OCI-LY7 (cell line): ENCODE measurements at regions not wholly inside any gene's neighbourhood (a gene's known extent, or its start where the extent isn't known, plus 50 kb on each side); places are given as distances from the start of the nearest gene placed in this dataset.

Source experiments
- BruUV-seq: library from RNA; stranded (reverse); fragments of 400-500 nt; replicated peaks from 2 replicates; lab custom pipeline; 2021; lab: Mats Ljungman, UMichigan
- CTCF ChIA-PET: fragments of 300-600 bp; sonication (Branson Sonifier 250); formaldehyde crosslinking; loops from one replicate; lab custom pipeline; 2022; ENCODE audit warnings: antibody characterized with exemption; ENCODE audit not compliant: unreplicated experiment; lab: Charles Lee
- POLR2A ChIA-PET: fragments of 300-600 bp; sonication (Branson Sonifier 250); formaldehyde crosslinking; loops from one replicate; lab custom pipeline; 2022; ENCODE audit warnings: antibody characterized with exemption; lab: Charles Lee
- DNase-seq: peaks from one replicate; pipeline ENCODE4 v3.0.0-alpha.2; 2015; ENCODE audit warnings: low spot score
- H2AFZ ChIP-seq: fragments of 200-600 bp; sonication (generic), shearing (Covaris generic); 2 replicates; pipeline ENCODE4 v1.6.1; 2014; ENCODE audit warnings: mild to moderate bottlenecking, antibody characterized with exemption, low read length, moderate library complexity
- H3K27ac ChIP-seq: fragments of 200-600 bp; sonication (generic); 2 replicates; pipeline ENCODE4 v1.5.1; 2014; ENCODE audit warnings: mixed run types, low read depth, mild to moderate bottlenecking, moderate library complexity, low read length, inconsistent platforms; ENCODE audit not compliant: poor library complexity, severe bottlenecking
- H3K36me3 ChIP-seq: fragments of 200-600 bp; sonication (generic); 2 replicates; pipeline ENCODE4 v1.6.1; 2014; ENCODE audit warnings: mild to moderate bottlenecking, antibody characterized with exemption, low read length, moderate library complexity, mixed read lengths; ENCODE audit not compliant: insufficient read depth
- H3K4me1 ChIP-seq: fragments of 200-600 bp; sonication (generic); 2 replicates; pipeline ENCODE4 v1.5.1; 2014; ENCODE audit warnings: mild to moderate bottlenecking, low read length; ENCODE audit not compliant: insufficient read depth, poor library complexity, severe bottlenecking
- H3K4me2 ChIP-seq: fragments of 200-600 bp; sonication (generic); 2 replicates; pipeline ENCODE4 v1.6.1; 2014; ENCODE audit warnings: mild to moderate bottlenecking, low read length
- H3K4me3 ChIP-seq: fragments of 200-600 bp; sonication (generic); 2 replicates; pipeline ENCODE4 v1.5.1; 2014; ENCODE audit warnings: mild to moderate bottlenecking, low read depth, low read length; ENCODE audit not compliant: poor library complexity, severe bottlenecking
- H3K79me2 ChIP-seq: fragments of 200-600 bp; sonication (generic); 2 replicates; pipeline ENCODE4 v1.6.1; 2016; ENCODE audit warnings: low read depth, mild to moderate bottlenecking, low read length, moderate library complexity, mixed read lengths; ENCODE audit not compliant: insufficient read depth
- H3K9me2 ChIP-seq: fragments of 200-600 bp; sonication (generic); 2 replicates; pipeline ENCODE4 v1.6.1; 2016; ENCODE audit warnings: mild to moderate bottlenecking, low read length, mixed read lengths; ENCODE audit not compliant: insufficient read depth
- H3K9me3 ChIP-seq: fragments of 200-600 bp; sonication (generic); 2 replicates; pipeline ENCODE4 v1.6.1; 2014; ENCODE audit warnings: mild to moderate bottlenecking, mixed run types, low read length, mixed read lengths
- H4K20me1 ChIP-seq: fragments of 200-600 bp; sonication (generic); 2 replicates; pipeline ENCODE4 v1.6.1; 2014; ENCODE audit warnings: mild to moderate bottlenecking, antibody characterized with exemption, low read length, moderate library complexity, mixed read lengths; ENCODE audit not compliant: insufficient read depth
- CTCF ChIP-seq: fragments of 200-600 bp; sonication (generic); conservative IDR thresholded peaks from 2 replicates; pipeline ENCODE4 v1.5.1; 2014; ENCODE audit warnings: mild to moderate bottlenecking, antibody characterized with exemption, low read length, moderate library complexity, mixed read lengths
- EZH2phosphoT487 ChIP-seq: fragments of 200-600 bp; sonication (generic); IDR thresholded peaks from 2 replicates; pipeline ENCODE4 v1.6.1; 2018; ENCODE audit warnings: low read depth, borderline replicate concordance, mild to moderate bottlenecking, mixed run types, antibody characterized with exemption, low read length, moderate library complexity, mixed read lengths
- intact Hi-C: fragments of 100-400 bp; cut with micrococcal nuclease; formaldehyde crosslinking; loops from one replicate; pipeline ENCODE4 v1.10.0; 2022; ENCODE audit not compliant: unreplicated experiment

- no peaks in the 10 kb centered on the region for H3K9me2 ChIP-seq
- H2AFZ ChIP-seq, result no peak overlapping the region
- no peak overlapping the region for H3K4me3 ChIP-seq
- H3K4me1 ChIP-seq, result no peaks in the 10 kb centered on the region
- H3K79me2 ChIP-seq, result no peaks in the 10 kb centered on the region
- H3K4me2 ChIP-seq, result no peak overlapping the region
- CTCF ChIA-PET, result no interaction called here
- no TSS peak for BruUV-seq
- no peaks in the 10 kb centered on the region for H3K9me3 ChIP-seq
- TF ChIP-seq CTCF, result no peak
- no peak for TF ChIP-seq EZH2phosphoT487
- H3K36me3 ChIP-seq, result no peaks in the 10 kb centered on the region
- intact Hi-C loops, result no loop called here
- no peaks in the 10 kb centered on the region for H4K20me1 ChIP-seq
- no peak for DNase-seq
- POLR2A ChIA-PET, result no interaction called here
- no peak overlapping the region for H3K27ac ChIP-seq
Measured at GRCh38 chr1:78339490-78339889, 151.3 kb upstream of the PTGFR start.

- Histone ChIP-seq H3K9me3 (no peaks in the 10 kb centered on the region), H3K79me2 (no peaks in the 10 kb centered on the region), H3K9me2 (no peaks in the 10 kb centered on the region), H2AFZ (no peak overlapping the region), H3K4me3 (no peak overlapping the region), H4K20me1 (no peaks in the 10 kb centered on the region), H3K36me3 (no peaks in the 10 kb centered on the region), H3K4me2 (no peak overlapping the region), H3K4me1 (no peaks in the 10 kb centered on the region), H3K27ac (no peak overlapping the region)
- TF ChIP-seq CTCF (no peak), EZH2phosphoT487 (no peak)
- no peak for DNase-seq
- ChIA-PET POLR2A (interaction anchor here (1.0 kb wide), 1 partner anchor 43 kb away, joined by 3 read pairs; no protein-coding TSS in a partner anchor), CTCF (no interaction called here)
- no TSS peak for BruUV-seq
- intact Hi-C loops, result no loop called here
Measured at GRCh38 chr1:78340006-78340405, 150.8 kb upstream of the PTGFR start.

- DNase-seq, result no peak
- Histone ChIP-seq H3K9me3 (no peaks in the 10 kb centered on the region), H3K4me3 (no peak overlapping the region), H3K4me1 (no peaks in the 10 kb centered on the region), H3K9me2 (no peaks in the 10 kb centered on the region), H3K36me3 (no peaks in the 10 kb centered on the region), H2AFZ (no peak overlapping the region), H4K20me1 (no peaks in the 10 kb centered on the region), H3K4me2 (no peak overlapping the region), H3K79me2 (no peaks in the 10 kb centered on the region), H3K27ac (no peak overlapping the region)
- no peak for TF ChIP-seq CTCF
- TF ChIP-seq EZH2phosphoT487, result no peak
- ChIA-PET POLR2A (no interaction called here), CTCF (no interaction called here)
- no TSS peak for BruUV-seq
- intact Hi-C loops, result no loop called here
Measured at GRCh38 chr1:78348496-78349284, 142.1 kb upstream of the PTGFR start.
